ENCODE measurements at regions not wholly inside any gene's neighbourhood (a gene's known extent, or its start where the extent isn't known, plus 50 kb on each side); places are given as distances from the start of the nearest gene placed in this dataset.
"Not testable (repeated sequence)": the region's sequence is repeated elsewhere in the genome, so short reads cannot be mapped to it uniquely, and the experiment has no call there.

DNA sequence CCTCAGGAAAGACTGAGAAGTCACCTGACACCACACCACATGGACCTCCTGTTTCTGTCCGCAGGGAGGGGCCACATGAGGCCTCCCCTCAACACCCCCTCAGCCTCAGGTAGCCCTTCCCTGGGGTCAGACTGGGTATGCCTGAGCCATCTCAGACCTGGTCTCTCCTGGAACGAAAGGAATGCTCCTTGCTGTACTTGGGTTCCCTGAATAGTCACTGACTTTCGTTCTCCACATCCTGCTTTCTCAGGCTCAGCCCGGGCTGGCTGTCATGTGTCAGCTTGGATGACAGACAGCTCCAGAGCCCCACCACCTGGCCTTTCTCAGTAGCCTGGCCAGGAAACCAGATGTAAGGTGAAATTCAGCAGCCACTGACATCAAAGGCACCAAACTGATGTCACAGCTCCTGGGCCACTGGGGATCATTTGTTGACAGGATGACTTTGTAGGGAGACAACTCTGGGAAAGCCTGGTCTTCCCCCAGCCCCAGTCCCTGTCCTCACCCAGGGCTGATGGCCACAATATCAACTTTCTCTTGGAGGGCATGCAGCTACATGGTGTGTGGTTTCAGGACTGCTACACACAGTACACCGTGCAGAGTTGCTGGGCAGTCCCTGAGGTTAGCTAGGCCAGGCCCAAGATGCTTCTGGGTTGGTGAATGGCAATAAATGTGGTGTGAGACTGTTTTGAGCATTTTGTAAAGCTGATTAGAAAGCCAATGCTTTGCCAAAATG, 141.4 kb upstream of the MRPS22 start:
- DNase-seq = no peak

DNA sequence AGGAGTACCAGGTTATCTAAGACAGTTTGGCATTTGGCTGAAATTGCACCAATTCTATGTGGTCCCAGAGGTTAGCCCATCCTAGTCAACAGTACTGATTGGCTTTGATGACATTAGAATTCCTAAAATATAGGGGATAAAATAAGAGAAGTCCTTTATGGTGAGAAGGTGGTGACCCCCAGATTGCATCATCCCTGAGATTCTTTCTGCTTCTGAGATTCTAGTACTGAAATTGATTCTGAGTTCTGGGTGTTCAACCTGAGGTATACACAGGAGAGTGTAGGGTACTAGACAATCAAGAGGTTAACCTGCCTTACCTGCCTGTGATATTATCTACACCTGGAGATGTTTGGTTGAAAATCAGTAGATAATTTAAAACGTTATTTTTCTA, 140.9 kb upstream of the MRPS22 start:
- no peak for DNase-seq

DNA sequence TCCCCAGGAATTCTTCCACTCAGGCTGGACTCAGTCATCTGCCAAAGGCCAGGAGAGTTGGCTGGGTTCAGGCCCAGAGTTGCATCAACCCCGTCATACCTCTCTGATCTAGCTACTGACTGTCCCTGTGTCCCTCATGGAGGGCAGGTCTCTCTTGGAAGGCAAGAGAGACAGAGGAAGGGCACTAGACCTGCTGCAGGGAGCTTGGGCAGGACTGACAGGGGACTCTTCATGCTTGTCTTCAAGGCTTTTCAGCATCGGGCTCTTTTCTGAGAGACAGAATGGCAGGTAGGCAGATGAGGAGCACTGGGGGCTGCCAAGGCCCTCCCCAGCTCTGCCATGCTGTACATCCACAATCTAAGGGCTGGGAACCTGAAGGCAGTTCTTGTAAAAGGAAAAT, 140.1 kb upstream of the MRPS22 start:
- no peak for DNase-seq

DNA sequence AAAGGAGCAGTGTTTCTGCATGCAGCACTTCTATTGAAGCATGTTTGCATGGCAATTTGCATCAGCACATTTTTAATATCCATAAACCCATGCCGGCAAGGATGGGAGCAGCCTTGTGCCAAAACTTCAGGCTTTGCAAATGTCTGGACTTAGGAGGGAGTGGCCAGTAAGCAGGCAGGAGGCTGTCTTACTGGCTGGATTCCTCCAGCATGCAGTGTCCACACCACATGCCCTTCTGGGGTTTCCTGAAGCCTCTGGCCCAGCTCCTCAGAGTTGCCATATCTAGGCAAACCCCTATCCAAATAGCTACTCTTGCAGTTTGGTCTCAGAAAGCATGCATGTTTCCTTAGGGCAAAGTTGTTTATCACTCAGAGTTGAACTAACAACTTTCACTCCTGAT, 139.1 kb upstream of the MRPS22 start:
- DNase-seq = no peak

DNA sequence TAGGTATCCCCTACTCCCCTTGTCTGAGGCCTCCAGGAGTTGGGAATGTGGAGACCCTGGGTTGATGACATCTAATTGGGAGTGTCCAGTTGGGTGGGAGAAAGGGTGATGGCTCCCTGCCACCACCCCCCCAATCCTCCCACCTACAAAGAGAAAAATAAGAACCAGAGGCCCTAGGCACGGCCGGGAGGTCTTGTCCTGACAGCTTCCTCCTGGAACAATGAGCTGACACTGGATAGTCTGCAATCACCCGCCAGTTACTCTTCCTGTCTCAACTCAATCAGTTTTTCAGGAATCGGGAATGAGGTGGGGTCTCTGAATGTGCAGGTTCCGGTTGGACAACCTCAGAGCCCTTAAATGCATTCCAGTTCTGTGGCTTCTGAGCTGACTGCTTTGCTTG, 129.9 kb upstream of the MRPS22 start:
- DNase-seq = no peak

DNA sequence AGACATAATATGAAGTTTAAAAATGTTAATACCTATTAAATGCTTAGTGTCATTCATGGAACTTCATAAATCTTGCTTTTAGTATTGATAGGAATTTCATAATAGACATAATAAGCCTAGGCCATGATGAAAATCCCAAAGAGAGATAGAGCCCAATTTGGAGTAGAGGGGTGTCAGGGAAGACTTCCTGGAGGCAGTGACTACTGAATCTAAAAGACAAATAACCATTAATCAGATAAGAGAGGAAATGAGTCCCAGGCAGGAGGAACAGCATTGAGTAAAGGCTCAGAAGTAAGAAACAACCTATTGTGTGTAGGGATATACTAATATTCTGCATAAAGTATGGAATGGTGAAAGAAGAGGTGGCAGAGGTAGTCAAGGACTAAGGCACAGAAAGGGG, 126.9 kb upstream of the MRPS22 start:
- no peak for DNase-seq

DNA sequence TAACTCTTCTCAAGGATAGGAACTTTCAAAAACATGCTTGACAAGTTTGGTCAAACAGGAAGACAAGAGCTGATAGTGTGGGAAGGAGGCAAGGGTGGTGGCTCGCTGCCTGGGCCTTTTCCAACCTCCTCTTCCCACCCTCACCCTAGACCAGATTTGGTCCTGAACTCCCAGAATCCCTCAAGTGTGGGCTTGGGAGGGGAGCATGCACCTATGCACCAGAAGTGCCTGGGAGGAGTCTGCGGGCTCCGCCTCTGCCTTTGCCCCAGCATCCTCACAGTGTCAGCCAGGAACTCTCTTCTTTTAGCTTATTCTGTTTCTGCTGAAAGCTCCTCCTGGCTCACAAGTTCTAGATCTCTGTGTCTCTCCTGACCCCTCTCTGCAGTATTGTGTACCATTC, 126.2 kb upstream of the MRPS22 start:
- no peak for DNase-seq

DNA sequence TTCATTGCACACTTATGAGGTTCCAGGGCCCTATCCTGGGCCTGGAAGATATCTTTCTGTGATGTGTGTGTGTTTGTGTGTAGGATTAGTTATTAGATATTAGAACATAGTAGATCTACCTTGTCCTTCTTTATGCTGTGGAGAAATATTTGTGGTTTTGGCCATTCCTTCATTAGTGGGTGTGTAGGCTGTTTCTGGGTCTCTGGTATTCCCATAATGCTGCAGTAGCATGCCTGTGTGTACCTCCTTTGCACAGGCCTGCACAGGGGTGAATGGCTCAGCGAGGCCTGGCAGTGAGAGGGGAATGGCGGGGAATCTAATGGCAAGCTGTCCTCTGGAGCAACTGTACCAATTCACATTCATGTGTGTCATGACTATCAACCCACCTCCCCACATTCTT, 125.8 kb upstream of the MRPS22 start:
- DNase-seq = no peak

DNA sequence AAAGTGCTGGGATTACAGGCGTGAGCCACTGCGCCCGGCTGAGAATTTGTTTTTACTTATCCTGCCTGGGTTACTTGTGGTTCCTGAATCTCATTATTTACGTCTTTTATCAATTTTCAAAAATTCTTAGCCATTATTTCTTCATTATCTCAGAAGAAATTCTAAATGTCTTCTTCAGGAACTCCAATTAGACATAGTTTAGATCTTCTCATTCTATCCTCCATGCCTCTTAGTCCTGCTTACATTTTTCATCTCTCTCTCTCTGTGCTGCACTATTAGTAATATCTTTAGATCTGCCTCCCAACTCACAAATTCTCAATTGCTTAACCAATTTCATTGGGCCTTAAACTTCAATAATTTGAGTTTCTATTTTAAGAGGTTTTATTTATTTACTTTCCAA, 124.4 kb upstream of the MRPS22 start:
- no peak for DNase-seq

DNA sequence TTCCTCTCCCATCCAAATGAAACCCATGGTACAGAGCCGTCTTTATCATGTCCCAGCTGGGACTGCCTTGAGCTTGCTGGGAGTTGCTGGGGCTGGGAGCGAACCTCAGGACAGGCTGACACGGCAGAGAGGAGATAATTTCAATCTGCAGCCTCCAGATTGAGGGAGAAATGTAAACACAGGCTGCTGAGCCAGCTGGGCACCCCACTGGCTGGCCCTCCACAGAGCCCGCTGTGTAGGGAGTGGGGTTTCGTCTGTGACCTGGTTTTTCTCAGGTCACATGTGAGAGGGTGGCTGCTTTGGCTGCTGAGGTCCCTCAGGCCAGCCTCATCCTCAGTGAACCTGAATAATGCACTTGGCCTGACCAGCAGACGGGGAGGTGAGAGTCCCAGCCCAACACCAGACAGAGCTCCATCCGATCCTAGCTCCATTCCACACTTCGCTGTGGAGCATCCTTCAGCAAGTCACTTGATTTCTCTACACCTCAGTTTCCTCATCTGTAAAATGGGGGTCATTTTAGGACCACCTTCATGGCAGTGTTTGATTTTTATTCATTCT, 121.6 kb upstream of the MRPS22 start:
- DNase-seq = no peak

DNA sequence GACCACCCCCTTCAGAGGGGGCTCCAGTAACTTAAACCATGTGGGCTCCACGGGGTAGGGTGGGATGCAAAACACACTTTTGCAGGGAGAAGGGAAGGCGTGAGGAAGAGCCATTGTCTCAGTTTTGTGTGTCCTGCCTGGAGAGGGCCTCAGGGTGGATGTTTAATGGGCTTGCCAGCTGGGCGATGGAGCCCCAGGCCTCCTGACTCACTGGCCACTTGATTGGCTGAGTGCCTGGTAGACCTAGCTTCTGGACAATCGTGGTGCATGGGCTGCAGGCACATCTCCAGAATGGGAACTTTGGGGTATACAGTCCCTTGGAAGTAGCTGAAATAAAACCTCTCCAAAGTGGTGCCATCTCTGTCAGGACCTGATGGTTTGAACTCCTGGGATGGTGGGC, 118.3 kb upstream of the MRPS22 start:
- no peak for DNase-seq

DNA sequence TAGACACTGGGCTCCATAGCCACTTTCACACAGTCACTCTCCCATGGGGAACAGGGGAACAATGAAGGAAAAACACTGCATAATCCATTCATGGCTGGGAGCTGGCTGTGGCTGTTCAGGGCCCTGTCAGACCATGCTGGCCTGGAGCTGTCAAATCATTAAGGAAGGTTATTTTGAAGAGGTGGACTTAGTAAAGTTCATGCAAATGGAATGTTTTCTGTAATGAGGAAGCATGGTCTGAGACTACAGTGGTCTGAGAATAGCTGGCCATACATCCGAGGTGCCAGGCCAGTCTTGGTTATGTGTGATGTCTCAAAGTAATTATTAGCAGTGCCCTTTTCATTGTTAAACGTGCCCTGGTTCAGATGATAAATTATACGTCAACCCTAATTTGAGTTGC, 117.1 kb upstream of the MRPS22 start:
- DNase-seq = no peak

DNA sequence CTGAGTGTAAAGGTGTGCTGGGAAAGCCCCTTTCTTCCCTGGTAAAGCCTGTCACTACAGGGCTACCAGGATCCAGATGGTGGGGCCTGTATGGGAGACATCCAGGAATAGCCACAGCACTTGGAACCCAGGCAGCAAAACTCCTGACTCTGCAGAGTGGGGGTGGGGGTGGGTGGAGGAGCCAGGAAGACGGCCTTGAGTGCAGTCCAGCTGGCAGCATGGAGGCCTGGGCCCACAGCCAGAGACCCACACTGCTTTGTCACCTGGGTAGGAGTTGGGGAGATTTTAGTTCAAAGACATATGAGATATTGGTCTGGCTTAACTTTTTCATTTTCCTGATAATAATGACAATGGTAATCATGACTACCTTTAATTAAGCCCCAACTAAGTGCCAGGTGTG, 116.7 kb upstream of the MRPS22 start:
- no peak for DNase-seq

DNA sequence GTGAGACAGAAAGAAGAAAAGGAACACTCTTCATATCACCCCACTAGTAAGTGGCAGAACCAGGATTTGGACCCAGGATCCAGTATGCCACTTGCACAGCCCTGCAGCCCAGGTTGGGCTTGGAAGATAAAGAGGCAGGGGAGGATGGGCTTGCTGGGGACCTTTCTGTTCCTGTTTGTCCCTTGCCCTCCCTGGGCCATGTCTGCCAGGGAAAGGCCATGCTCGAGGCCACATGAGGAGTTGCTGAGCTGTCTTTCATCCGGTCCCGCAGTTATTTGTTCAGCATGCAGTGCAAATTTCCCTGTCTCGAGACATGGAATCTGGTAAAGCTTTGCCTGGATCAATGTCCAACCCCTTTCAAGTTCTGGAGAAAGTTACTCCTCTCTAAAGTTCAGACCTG, 116.0 kb upstream of the MRPS22 start:
- no peak for DNase-seq

DNA sequence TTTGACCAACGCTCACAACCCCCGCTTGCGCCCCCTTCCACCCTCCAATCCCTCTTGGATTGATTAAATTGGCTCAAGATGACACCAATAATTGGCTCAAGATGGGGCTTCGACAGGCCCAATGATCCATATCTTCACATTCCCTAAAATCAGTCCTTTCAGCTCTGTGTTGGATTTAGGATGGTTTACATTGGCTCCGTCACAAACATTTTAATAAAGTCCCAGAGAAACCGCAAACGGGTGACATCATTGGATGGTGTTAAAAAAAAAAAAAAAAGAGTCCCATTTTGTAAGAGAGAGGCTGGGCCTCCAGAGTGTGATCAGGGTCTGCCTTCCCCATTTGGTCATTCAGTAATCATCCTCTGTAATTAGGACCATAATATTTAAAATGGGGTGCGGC, 113.4 kb upstream of the MRPS22 start:
- peak; percentile 22 for DNase-seq

DNA sequence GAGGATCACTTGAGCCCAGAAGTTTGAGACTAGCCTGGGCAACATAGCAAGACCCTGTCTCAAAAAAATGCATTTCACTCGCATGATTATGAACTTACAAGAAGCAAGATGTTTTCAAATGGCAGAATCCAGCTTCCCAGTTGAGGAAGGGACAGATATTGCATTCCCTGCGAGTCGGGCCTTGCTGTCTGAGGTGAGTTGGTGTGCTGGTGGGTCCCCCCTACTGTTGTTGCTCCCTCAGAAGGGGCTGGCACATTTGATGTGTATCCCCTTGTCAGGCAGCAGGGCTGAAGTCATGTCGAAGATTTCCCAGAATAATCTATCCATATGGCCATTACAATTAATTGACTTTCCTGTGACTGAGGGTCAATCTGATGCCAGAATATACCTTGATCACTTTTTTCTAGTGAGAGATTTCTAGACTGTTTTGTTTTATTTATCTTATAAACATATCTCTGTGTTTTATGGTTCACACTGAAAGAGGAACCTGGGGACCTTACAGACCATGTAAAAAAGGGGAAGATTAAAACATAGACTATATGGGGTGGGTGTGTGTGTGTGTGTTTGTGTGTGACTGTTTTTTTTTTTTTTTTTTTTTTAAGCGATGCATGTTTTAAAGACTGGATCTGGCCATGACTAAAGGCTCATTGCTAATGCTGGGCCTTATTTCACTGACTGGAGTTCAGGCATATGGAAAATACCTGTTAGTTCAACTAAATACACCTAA, 112.1 kb upstream of the MRPS22 start:
- DNase-seq = no peak

DNA sequence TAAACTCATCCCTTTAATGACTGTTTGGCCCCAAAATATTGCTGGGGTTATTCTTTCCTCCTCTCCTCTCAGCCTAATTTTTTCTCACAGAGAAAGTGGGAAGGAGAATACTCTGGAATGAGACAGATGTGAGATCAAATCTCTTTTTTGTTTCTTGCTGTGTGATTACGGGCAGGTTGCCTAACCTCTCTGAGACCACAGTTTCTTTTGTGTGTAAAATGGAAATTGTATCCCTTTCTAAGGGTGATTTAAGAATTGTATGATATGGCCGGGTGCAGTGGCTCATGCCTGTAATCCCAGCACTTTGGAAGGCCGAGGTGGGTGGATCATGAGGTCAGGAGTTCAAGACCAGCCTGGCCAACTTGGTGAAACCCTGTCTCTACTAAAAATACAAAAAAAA, 111.5 kb upstream of the MRPS22 start:
- not testable (repeated sequence) for DNase-seq

DNA sequence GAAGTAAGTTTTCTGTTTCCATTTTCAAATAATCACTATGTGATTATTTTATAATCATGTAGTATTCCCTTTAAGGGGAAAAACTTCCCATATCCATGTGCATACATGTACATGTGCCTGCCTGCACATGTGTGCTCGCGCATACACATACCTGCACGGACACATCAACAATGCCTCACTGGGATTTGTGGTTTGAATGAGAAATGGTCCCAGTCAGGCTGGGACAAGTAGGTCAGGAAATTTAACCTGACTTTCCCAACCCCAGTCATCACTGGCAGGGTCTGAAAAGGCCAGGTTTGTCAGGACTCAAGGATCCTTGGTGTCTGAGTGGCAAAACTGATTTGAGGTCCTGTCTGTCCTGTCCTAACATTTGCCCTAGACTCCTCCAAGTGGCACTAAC, 109.3 kb upstream of the MRPS22 start:
- DNase-seq = no peak

DNA sequence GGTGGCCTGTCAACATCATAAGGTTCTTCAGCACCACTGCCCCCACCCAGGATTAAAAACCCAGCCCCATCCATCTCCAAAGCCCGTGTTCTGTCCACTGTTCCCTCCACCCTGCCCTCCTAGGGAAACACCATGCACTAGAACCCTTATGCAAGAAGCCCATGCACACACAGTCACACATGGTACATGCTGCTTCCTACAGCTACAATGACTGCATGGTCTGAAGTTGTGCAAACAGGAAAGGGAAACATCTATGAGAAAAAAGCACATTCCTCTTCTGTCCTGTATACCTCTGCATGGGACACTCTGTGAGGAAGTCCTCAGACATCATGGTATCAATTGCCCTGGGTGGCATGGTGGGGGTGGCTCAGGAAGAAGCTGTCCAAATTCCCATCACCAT, 108.6 kb upstream of the MRPS22 start:
- no peak for DNase-seq

DNA sequence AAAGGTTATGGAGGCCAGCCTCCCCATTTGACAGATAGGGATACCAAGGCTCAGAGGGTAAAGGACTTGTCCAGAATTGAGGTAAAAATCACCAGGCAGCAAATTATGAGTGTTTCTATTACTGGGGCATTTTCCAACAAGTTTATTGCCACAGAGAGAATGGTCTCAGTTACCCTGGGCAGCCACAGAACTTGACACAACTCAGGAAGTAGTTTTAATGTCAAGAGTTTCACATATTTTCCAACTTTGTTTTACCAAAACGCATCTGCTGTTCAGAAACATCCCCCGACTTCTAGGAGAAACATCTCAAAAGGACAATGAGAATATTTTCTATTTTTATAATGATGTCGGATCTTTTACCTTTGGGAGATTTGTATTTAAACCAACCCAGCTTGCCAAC, 107.5 kb upstream of the MRPS22 start:
- no peak for DNase-seq

DNA sequence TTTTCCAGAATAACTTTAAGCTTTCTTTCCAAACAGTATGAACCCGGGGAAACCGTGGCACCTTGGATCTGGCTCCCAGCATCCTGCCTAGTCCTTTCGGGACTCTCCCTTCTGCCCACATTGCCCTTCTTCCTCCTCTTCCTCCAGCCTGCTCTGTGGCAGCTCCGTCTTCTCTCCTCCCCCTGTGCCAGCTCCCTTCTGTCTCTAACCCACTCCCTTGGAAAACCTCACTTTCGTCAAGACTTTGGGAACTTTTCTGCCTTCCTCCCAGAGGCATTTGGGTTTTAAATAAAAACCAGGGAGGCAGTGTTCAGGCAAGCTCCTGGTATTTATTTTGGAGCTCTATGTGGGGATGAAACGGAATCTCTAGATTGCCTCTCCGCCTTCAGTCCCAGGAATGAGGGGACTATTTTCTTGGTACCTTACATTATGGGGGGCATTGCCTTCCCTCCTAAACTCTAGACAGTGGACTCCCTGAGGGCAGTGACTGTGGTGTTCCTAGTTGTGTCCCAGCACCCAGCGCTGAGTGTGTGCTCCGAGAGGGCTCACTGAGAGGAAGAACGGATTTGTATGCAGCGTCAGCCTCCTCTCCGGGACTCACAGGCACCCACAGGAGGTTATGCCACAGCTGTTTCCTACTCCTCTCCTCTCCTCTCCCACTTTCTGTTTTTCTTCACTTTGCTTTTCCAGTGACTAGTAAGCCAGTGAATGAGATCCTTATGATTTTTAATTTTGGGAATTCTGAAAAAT, 105.4 kb upstream of the MRPS22 start:
- no peak for DNase-seq

DNA sequence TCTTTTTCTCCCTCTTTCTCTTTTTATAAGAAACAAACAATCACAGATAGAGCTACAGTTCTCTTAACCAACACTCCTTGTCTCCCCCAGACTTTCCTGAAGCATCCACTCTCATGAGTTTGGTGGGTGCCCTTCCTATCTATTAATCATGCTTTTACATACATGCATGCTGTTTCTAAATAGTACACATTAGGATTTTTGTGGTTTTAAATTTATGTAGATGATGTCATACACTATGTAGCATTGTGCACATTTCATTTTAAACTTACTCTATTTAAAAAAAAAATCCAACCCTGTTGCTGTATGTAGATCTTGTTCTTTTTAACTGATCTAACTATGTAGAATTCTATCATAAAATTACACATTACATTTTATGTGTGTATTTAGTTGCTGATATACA, 104.3 kb upstream of the MRPS22 start:
- no peak for DNase-seq

DNA sequence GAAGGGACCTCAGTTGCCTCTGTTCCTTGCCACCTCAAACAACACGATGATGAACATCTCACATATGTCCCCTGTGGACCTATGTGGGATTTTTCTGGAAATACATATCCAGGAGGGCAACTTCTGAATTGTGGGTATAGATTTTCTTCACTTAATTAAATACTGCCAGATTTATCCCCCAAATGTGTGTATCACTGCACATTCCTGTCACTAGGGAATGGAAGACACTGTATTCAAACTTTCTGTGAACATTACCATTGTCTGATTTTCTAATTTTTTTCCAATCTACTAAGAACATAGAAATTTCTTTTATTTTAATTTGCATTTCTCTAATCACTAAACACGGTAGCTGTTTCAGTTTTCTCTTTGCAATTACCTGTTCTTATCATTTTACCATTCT, 102.0 kb upstream of the MRPS22 start:
- no peak for DNase-seq

DNA sequence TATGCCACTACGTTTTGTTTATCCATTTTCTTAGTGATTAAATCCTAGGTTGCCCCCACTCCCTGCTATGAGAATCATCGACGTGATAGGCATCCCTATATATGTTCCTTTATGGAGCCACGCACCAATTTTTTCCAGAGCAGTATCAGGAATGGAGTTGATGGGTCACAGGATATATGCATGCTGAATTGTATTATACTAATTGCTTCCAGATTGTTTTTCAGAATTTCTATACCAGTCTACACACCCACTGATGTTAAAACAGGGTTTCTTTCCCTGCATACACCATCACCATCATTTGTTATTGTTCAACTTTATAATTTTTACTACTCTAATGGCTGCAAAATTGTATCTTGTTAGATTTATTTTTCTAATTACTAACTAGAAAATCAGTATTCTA, 100.1 kb upstream of the MRPS22 start:
- DNase-seq = no peak
